HEK293 (cell line): ENCODE measurements at regions not wholly inside any gene's neighbourhood (a gene's known extent, or its start where the extent isn't known, plus 50 kb on each side); places are given as distances from the start of the nearest gene placed in this dataset.

Experiments
- CTCF ChIP-seq: fragments of 450-650 bp; formaldehyde crosslinking; IDR thresholded peaks from 2 replicates; pipeline ENCODE4 v1.5.1; 2016; ENCODE audit warnings: missing biosample characterization, missing genetic modification characterization
- ZNF133 ChIP-seq: fragments of 450-650 bp; formaldehyde crosslinking; IDR thresholded peaks from 2 replicates; pipeline ENCODE4 v1.5.1; 2016; ENCODE audit warnings: missing biosample characterization, missing genetic modification characterization
- ZNF311 ChIP-seq: fragments of 450-650 bp; formaldehyde crosslinking; IDR thresholded peaks from 2 replicates; pipeline ENCODE4 v1.5.1; 2017; ENCODE audit warnings: missing biosample characterization, missing genetic modification characterization, borderline replicate concordance
- ZNF48 ChIP-seq: fragments of 450-650 bp; formaldehyde crosslinking; IDR thresholded peaks from 2 replicates; pipeline ENCODE4 v1.5.1; 2016; ENCODE audit warnings: missing biosample characterization, missing genetic modification characterization
- TF ChIP-seq, protein P1 (sequence below): fragments of 450-650 bp; formaldehyde crosslinking; IDR thresholded peaks from 2 replicates; pipeline ENCODE4 v1.5.1; 2016; ENCODE audit warnings: missing biosample characterization, missing genetic modification characterization

- TF ChIP-seq, protein P1, sequence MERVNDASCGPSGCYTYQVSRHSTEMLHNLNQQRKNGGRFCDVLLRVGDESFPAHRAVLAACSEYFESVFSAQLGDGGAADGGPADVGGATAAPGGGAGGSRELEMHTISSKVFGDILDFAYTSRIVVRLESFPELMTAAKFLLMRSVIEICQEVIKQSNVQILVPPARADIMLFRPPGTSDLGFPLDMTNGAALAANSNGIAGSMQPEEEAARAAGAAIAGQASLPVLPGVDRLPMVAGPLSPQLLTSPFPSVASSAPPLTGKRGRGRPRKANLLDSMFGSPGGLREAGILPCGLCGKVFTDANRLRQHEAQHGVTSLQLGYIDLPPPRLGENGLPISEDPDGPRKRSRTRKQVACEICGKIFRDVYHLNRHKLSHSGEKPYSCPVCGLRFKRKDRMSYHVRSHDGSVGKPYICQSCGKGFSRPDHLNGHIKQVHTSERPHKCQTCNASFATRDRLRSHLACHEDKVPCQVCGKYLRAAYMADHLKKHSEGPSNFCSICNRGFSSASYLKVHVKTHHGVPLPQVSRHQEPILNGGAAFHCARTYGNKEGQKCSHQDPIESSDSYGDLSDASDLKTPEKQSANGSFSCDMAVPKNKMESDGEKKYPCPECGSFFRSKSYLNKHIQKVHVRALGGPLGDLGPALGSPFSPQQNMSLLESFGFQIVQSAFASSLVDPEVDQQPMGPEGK (tag by site-specific recombination) = no peak
- TF ChIP-seq CTCF (tag by site-specific recombination) (no peak), ZNF133 (tag by site-specific recombination) (no peak), ZNF311 (tag by site-specific recombination) (no peak), ZNF48 (tag by site-specific recombination) (no peak)
Measured at GRCh38 chr5:110836851-110837250, 98.0 kb downstream of the SLC25A46 start.
